Adrenal gland (tissue), 5 donors: ENCODE measurements at regions not wholly inside any gene's neighbourhood (a gene's known extent, or its start where the extent isn't known, plus 50 kb on each side); places are given as distances from the start of the nearest gene placed in this dataset.

ENCODE experiments used
- POLR2A ChIP-seq, 2 donors: fragments of 450-650 bp; IDR thresholded peaks; one replicate each; pipeline ENCODE4 v1.6.1; 2017; ENCODE audit warnings: antibody characterized with exemption in 2 of 2, mild to moderate bottlenecking in 2 of 2, moderate library complexity in 1 of 2
- TF ChIP-seq, protein P1 (sequence below), 6 experiments: fragments of 450-650 bp in 4 of 6; fragments of 200-600 bp in 2 of 6; sonication (generic) in 1 of 6; IDR thresholded peaks; 1 replicate in 5 of 6; 2 replicates in 1 of 6; pipeline versions ENCODE4 v1.5.1 to v1.8.0; 2016 to 2021; ENCODE audit warnings: antibody characterized with exemption in 6 of 6, mild to moderate bottlenecking in 2 of 6, moderate library complexity in 1 of 6
- donor health status: DM: no; HTN: no; CAD: no.

DNA sequence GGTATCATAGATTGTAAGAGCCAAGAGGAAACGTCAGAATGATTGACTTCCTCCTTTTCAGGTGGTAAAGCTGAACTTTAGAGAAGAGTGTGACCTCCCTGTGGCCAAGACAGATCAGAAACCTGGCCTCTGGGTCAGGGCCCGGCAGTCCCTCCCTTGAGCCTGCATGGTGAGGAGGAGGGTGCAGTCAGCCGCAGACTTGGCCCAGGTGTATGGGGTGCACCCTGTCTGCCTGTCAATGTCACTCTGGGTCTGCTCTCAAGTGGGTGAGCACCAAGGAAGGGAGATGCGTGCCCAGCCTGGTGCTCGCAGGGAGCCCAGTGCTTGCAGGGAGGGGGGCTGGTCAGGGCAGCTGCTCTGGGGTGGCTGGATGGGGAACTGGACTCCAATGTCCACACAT lies 134.4 kb upstream of the SNTG2 start:
- TF ChIP-seq, protein P1, sequence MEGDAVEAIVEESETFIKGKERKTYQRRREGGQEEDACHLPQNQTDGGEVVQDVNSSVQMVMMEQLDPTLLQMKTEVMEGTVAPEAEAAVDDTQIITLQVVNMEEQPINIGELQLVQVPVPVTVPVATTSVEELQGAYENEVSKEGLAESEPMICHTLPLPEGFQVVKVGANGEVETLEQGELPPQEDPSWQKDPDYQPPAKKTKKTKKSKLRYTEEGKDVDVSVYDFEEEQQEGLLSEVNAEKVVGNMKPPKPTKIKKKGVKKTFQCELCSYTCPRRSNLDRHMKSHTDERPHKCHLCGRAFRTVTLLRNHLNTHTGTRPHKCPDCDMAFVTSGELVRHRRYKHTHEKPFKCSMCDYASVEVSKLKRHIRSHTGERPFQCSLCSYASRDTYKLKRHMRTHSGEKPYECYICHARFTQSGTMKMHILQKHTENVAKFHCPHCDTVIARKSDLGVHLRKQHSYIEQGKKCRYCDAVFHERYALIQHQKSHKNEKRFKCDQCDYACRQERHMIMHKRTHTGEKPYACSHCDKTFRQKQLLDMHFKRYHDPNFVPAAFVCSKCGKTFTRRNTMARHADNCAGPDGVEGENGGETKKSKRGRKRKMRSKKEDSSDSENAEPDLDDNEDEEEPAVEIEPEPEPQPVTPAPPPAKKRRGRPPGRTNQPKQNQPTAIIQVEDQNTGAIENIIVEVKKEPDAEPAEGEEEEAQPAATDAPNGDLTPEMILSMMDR (IDR thresholded peaks at IDR 0.05) = no peak
- TF ChIP-seq POLR2A (IDR thresholded peaks at IDR 0.05) = no peak
